ENCODE measurements at regions not wholly inside any gene's neighbourhood (a gene's known extent, or its start where the extent isn't known, plus 50 kb on each side); places are given as distances from the start of the nearest gene placed in this dataset.

DNA sequence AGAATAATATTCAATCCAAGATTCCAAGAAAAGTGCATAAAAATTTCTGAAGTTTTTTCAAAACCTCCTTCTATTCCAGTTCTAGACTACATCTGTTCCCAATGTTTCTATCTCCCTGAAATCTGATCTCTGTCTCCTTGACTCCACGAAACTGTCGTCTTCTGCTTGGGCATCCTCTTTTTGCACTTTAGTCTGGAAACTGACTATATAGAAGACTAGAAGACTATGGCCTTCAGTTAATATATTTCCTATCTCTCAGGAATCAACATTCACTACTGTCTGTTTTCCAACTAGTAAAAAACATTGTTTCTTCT is 745.4 kb upstream of the ADGRB3 start (continued):
- TF ChIP-seq, protein P1, sequence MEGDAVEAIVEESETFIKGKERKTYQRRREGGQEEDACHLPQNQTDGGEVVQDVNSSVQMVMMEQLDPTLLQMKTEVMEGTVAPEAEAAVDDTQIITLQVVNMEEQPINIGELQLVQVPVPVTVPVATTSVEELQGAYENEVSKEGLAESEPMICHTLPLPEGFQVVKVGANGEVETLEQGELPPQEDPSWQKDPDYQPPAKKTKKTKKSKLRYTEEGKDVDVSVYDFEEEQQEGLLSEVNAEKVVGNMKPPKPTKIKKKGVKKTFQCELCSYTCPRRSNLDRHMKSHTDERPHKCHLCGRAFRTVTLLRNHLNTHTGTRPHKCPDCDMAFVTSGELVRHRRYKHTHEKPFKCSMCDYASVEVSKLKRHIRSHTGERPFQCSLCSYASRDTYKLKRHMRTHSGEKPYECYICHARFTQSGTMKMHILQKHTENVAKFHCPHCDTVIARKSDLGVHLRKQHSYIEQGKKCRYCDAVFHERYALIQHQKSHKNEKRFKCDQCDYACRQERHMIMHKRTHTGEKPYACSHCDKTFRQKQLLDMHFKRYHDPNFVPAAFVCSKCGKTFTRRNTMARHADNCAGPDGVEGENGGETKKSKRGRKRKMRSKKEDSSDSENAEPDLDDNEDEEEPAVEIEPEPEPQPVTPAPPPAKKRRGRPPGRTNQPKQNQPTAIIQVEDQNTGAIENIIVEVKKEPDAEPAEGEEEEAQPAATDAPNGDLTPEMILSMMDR (IDR thresholded peaks at IDR 0.05; ENCODE audit: control extremely low read depth in 1 of 3, insufficient read depth in 1 of 3, low read depth in 1 of 3, low read length in 3 of 3) = no peak

All from H1 (cell line).